Breast epithelium (tissue), 4 donors: ENCODE measurements at regions not wholly inside any gene's neighbourhood (a gene's known extent, or its start where the extent isn't known, plus 50 kb on each side); places are given as distances from the start of the nearest gene placed in this dataset.

Experiments
- DNase-seq, 2 donors: peaks; one replicate each; pipeline ENCODE4 v3.0.0-alpha.2; 2019; ENCODE audit warnings: low spot score in 2 of 2
- H3K27ac ChIP-seq, 2 donors: fragments of 200-600 bp; sonication (generic) in 1 of 2; one replicate each; pipeline ENCODE4 v1.5.1; 2016 to 2019; ENCODE audit warnings: mild to moderate bottlenecking in 1 of 2
- H3K27me3 ChIP-seq, 2 donors: fragments of 200-600 bp; sonication (generic) in 1 of 2; one replicate each; pipeline versions ENCODE4 v1.5.1 to v1.6.0; 2017 to 2019; ENCODE audit warnings: control low read depth in 1 of 2, mild to moderate bottlenecking in 1 of 2
- H3K36me3 ChIP-seq: fragments of 200-600 bp; one replicate; pipeline ENCODE4 v1.5.1; 2019
- H3K4me1 ChIP-seq, 2 donors: fragments of 200-600 bp; sonication (generic); one replicate each; pipeline ENCODE4 v1.5.1; 2016 to 2019; ENCODE audit warnings: control low read depth in 1 of 2
- H3K4me3 ChIP-seq, 3 donors: fragments of 200-600 bp; sonication (generic); 1 replicate in 2 of 3; 2 replicates in 1 of 3; pipeline ENCODE4 v1.5.1; 2016 to 2019; ENCODE audit warnings: mild to moderate bottlenecking in 3 of 3, moderate library complexity in 2 of 3
- H3K9me3 ChIP-seq, 2 donors: fragments of 200-600 bp; sonication (generic) in 1 of 2; one replicate each; pipeline ENCODE4 v1.5.1; 2016 to 2019; ENCODE audit warnings: control low read depth in 1 of 2
- POLR2A ChIP-seq: fragments of 450-650 bp; IDR thresholded peaks from one replicate; pipeline ENCODE4 v1.6.1; 2016; ENCODE audit warnings: antibody characterized with exemption, mild to moderate bottlenecking, moderate library complexity
- POLR2AphosphoS5 ChIP-seq, 3 donors: sonication (generic); formaldehyde crosslinking; IDR thresholded peaks; one replicate each; pipeline ENCODE4 v1.6.1; 2017; ENCODE audit warnings: antibody characterized with exemption in 3 of 3
- intact Hi-C: fragments of 100-400 bp; cut with DNase I; formaldehyde crosslinking; loops from one replicate; pipeline ENCODE4 v1.15.1; 2023; ENCODE audit warnings: low total_unique reads
- TF ChIP-seq, protein P1 (sequence below), 3 donors: fragments of 450-650 bp; IDR thresholded peaks; one replicate each; pipeline ENCODE4 v1.5.1; 2016 to 2017; ENCODE audit warnings: antibody characterized with exemption in 3 of 3, mild to moderate bottlenecking in 3 of 3, moderate library complexity in 3 of 3

DNA sequence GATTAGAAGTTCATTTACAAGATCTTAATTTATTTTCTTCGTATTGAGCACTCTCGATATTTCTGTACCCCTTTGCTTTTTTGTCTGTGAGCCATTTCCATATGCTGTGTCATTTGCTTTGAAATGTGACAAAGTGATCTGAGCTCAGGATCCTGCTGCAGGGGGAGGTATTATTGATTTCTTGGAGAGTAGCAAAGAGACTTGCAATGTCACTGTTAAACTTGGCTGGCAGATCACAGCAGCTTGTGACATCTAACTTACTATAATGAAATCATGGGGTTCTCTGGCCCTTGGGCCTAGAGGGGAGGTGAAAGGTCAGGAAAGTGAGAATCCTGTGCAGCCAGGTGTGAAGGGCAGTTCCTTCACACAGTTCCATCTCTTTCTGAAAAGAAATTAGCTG, 923.4 kb downstream of the REEP3 start:
- no peak overlapping the region for H3K4me3 ChIP-seq
- H3K4me1 ChIP-seq: no peaks in the 10 kb centered on the region
- no peaks in the 10 kb centered on the region for H3K27me3 ChIP-seq
- TF ChIP-seq, protein P1, sequence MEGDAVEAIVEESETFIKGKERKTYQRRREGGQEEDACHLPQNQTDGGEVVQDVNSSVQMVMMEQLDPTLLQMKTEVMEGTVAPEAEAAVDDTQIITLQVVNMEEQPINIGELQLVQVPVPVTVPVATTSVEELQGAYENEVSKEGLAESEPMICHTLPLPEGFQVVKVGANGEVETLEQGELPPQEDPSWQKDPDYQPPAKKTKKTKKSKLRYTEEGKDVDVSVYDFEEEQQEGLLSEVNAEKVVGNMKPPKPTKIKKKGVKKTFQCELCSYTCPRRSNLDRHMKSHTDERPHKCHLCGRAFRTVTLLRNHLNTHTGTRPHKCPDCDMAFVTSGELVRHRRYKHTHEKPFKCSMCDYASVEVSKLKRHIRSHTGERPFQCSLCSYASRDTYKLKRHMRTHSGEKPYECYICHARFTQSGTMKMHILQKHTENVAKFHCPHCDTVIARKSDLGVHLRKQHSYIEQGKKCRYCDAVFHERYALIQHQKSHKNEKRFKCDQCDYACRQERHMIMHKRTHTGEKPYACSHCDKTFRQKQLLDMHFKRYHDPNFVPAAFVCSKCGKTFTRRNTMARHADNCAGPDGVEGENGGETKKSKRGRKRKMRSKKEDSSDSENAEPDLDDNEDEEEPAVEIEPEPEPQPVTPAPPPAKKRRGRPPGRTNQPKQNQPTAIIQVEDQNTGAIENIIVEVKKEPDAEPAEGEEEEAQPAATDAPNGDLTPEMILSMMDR (IDR thresholded peaks at IDR 0.05): no peak
- TF ChIP-seq POLR2AphosphoS5 (IDR thresholded peaks at IDR 0.05): no peak
- TF ChIP-seq POLR2A: no peak
- DNase-seq: no peak
- H3K36me3 ChIP-seq: no peaks in the 10 kb centered on the region
- intact Hi-C loops: no loop called here
- H3K9me3 ChIP-seq: no peaks in the 10 kb centered on the region
- H3K27ac ChIP-seq: no peak overlapping the region

GRCh38 chr10:64449603-64450002, 928.4 kb downstream of the REEP3 start:
- no peaks in the 10 kb centered on the region for H3K27me3 ChIP-seq
- peaks cover 0 to 8% of the 10 kb centered on the region in 2 donors for H3K9me3 ChIP-seq
- H3K4me1 ChIP-seq: no peaks in the 10 kb centered on the region
- H3K27ac ChIP-seq: no peak overlapping the region
- H3K36me3 ChIP-seq: no peaks in the 10 kb centered on the region
- no peak overlapping the region for H3K4me3 ChIP-seq
- intact Hi-C loops: no loop called here
- DNase-seq: no peak
- TF ChIP-seq POLR2AphosphoS5 (IDR thresholded peaks at IDR 0.05): no peak
- no peak for TF ChIP-seq POLR2A
- TF ChIP-seq, protein P1 (IDR thresholded peaks at IDR 0.05): no peak

GRCh38 chr10:64450312-64450711, 929.1 kb downstream of the REEP3 start:
- H3K27me3 ChIP-seq: no peaks in the 10 kb centered on the region
- TF ChIP-seq, protein P1 (IDR thresholded peaks at IDR 0.05): no peak
- TF ChIP-seq POLR2A: no peak
- no peak for TF ChIP-seq POLR2AphosphoS5 (IDR thresholded peaks at IDR 0.05)
- H3K27ac ChIP-seq: no peak overlapping the region
- intact Hi-C loops: no loop called here
- H3K4me3 ChIP-seq: no peak overlapping the region
- H3K9me3 ChIP-seq: peaks cover 0 to 8% of the 10 kb centered on the region in 2 donors
- no peak for DNase-seq
- no peaks in the 10 kb centered on the region for H3K4me1 ChIP-seq
- H3K36me3 ChIP-seq: no peaks in the 10 kb centered on the region

DNA sequence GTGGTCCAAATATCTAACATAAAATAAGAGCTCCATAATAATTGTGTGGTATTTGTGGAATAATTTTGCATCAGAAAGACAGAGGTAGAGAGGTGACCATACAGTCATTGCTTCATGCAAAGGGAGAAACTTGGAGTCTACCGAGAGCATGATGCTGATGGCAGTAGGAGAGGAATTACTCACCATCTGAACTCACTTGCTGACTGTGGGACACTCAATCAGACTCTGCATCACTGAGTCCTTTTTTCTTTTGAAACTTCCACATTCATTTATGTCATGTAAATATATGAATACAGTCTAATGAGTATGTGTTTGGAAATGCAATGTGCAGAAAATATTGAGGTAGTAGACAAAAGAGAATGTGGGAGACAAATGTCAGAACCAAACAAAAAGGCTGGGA, 933.8 kb downstream of the REEP3 start:
- no peak for TF ChIP-seq POLR2AphosphoS5 (IDR thresholded peaks at IDR 0.05)
- TF ChIP-seq, protein P1 (IDR thresholded peaks at IDR 0.05): no peak
- no peak for TF ChIP-seq POLR2A
- no peak for DNase-seq
- H3K27ac ChIP-seq: no peak overlapping the region
- H3K36me3 ChIP-seq: no peaks in the 10 kb centered on the region
- peaks cover 0 to 8% of the 10 kb centered on the region in 2 donors for H3K9me3 ChIP-seq
- no peak overlapping the region for H3K4me3 ChIP-seq
- H3K4me1 ChIP-seq: no peaks in the 10 kb centered on the region
- H3K27me3 ChIP-seq: no peaks in the 10 kb centered on the region
- intact Hi-C loops: no loop called here

DNA sequence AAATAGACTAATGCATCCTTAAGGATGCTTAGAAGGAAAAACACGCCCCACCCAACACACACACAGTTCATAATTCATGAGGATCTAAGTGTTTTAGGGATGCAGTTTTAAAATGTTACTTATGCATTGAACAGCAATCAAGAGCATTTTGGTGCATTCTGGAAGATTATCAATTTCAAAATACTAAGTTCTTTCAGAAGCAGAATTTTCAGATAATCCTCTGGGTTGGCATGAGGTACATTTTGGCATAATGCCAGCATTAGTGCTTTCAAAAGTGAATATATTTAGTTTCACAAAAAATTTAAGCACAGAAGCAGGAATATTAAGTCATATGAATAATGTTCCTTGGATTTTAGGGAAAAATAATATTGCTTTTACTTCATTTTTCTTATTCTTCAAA, 937.1 kb downstream of the REEP3 start:
- TF ChIP-seq POLR2AphosphoS5 (IDR thresholded peaks at IDR 0.05) (no peak), POLR2A (no peak)
- Histone ChIP-seq H3K27me3 (no peaks in the 10 kb centered on the region), H3K4me3 (no peak overlapping the region), H3K4me1 (no peaks in the 10 kb centered on the region), H3K36me3 (no peaks in the 10 kb centered on the region), H3K9me3 (peaks cover 0 to 7% of the 10 kb centered on the region in 2 donors), H3K27ac (no peak overlapping the region)
- intact Hi-C loops: no loop called here
- no peak for DNase-seq

DNA sequence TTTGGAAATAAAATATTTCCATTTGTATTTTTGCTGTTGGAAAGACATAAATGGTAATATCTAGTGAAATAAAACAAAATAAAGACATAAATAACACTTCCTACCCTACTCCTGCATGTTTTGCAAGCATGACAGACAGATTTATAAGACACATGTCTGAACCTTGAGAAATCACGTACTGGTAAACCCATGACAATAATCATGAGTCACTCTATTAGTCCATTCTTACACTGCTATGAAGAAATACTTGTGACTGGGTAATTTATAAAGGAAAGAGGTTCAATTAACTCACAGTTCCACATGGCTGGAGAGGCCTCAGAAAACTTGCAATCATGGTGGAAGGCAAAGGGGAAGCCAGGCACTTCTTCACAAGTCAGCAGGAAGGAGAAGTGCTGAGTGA, 942.2 kb downstream of the REEP3 start:
- H3K9me3 ChIP-seq: peaks cover 0 to 13% of the 10 kb centered on the region in 2 donors
- DNase-seq: no peak
- H3K4me1 ChIP-seq: no peaks in the 10 kb centered on the region
- intact Hi-C loops: no loop called here
- no peak overlapping the region for H3K4me3 ChIP-seq
- H3K36me3 ChIP-seq: no peaks in the 10 kb centered on the region
- no peaks in the 10 kb centered on the region for H3K27me3 ChIP-seq
- no peak for TF ChIP-seq POLR2AphosphoS5 (IDR thresholded peaks at IDR 0.05)
- TF ChIP-seq POLR2A: no peak
- TF ChIP-seq, protein P1 (IDR thresholded peaks at IDR 0.05): no peak
- H3K27ac ChIP-seq: no peak overlapping the region
